OCI-LY1 (cell line): ENCODE measurements at regions not wholly inside any gene's neighbourhood (a gene's known extent, or its start where the extent isn't known, plus 50 kb on each side); places are given as distances from the start of the nearest gene placed in this dataset.

Experiments used
- H2AFZ ChIP-seq: fragments of 200-600 bp; sonication (generic), shearing (Covaris generic); 2 replicates; pipeline ENCODE4 v1.6.0; 2014; ENCODE audit warnings: antibody characterized with exemption, mild to moderate bottlenecking, low read length
- H3F3A ChIP-seq: fragments of 200-600 bp; sonication (generic), shearing (Covaris generic); 2 replicates; pipeline ENCODE4 v1.6.0; 2014; ENCODE audit warnings: mild to moderate bottlenecking, antibody characterized with exemption, low read length, moderate library complexity; ENCODE audit not compliant: insufficient read depth
- H3K27ac ChIP-seq: fragments of 200-600 bp; sonication (generic); 2 replicates; pipeline ENCODE4 v1.5.1; 2014; ENCODE audit warnings: low read length, mixed run types, mild to moderate bottlenecking, low read depth; ENCODE audit not compliant: poor library complexity, severe bottlenecking
- H3K27me3 ChIP-seq: fragments of 200-600 bp; sonication (generic); 2 replicates; pipeline ENCODE4 v1.6.0; 2014; ENCODE audit warnings: antibody characterized with exemption, mild to moderate bottlenecking, low read length, moderate library complexity; ENCODE audit not compliant: insufficient read depth
- H3K36me3 ChIP-seq: fragments of 200-600 bp; sonication (generic); 2 replicates; pipeline ENCODE4 v1.6.1; 2014; ENCODE audit warnings: mild to moderate bottlenecking, antibody characterized with exemption, low read length, moderate library complexity, mixed read lengths; ENCODE audit not compliant: insufficient read depth
- H3K4me1 ChIP-seq: fragments of 200-600 bp; sonication (generic); 2 replicates; pipeline ENCODE4 v1.5.1; 2014; ENCODE audit warnings: mild to moderate bottlenecking, low read length, moderate library complexity; ENCODE audit not compliant: insufficient read depth, severe bottlenecking
- H3K4me2 ChIP-seq: fragments of 200-600 bp; sonication (generic), shearing (Covaris generic); 2 replicates; pipeline ENCODE4 v1.6.1; 2014; ENCODE audit warnings: low read length
- H3K4me3 ChIP-seq: fragments of 200-600 bp; sonication (generic); 2 replicates; pipeline ENCODE4 v1.5.1; 2014; ENCODE audit warnings: low read length, low read depth, mild to moderate bottlenecking, mixed read lengths; ENCODE audit not compliant: poor library complexity, severe bottlenecking
- H3K79me2 ChIP-seq: fragments of 200-600 bp; shearing (Covaris generic); 2 replicates; pipeline ENCODE4 v1.6.1; 2016; ENCODE audit warnings: mixed run types, low read length, mixed read lengths; ENCODE audit not compliant: insufficient read depth
- H3K9ac ChIP-seq: fragments of 200-600 bp; sonication (generic), shearing (Covaris generic); 2 replicates; pipeline ENCODE4 v1.6.1; 2014; ENCODE audit warnings: mild to moderate bottlenecking, low read length, mixed read lengths
- H3K9me2 ChIP-seq: fragments of 200-600 bp; sonication (generic), shearing (Covaris generic); 2 replicates; pipeline ENCODE4 v1.6.1; 2014; ENCODE audit warnings: low read depth, mild to moderate bottlenecking, low read length, mixed read lengths
- H3K9me3 ChIP-seq: fragments of 200-600 bp; shearing (Covaris generic); 2 replicates; pipeline ENCODE4 v1.6.1; 2014; ENCODE audit warnings: low read length, mixed read lengths
- H4K20me1 ChIP-seq: fragments of 200-600 bp; sonication (generic), shearing (Covaris generic); 2 replicates; pipeline ENCODE4 v1.6.0; 2016; ENCODE audit warnings: mild to moderate bottlenecking, low read length; ENCODE audit not compliant: insufficient read depth
- EZH2 ChIP-seq: fragments of 200-600 bp; sonication (generic), shearing (Covaris generic); IDR thresholded peaks from 2 replicates; pipeline ENCODE4 v1.8.0; 2017; ENCODE audit warnings: borderline replicate concordance, mixed run types, mild to moderate bottlenecking, antibody characterized with exemption, low read length, moderate library complexity, mixed read lengths
- TF ChIP-seq, protein P1 (sequence below): fragments of 200-600 bp; sonication (generic), shearing (Covaris generic); IDR thresholded peaks from 2 replicates; pipeline ENCODE4 v1.5.1; 2017; ENCODE audit warnings: mild to moderate bottlenecking, antibody characterized with exemption, low read length, moderate library complexity, mixed read lengths

DNA sequence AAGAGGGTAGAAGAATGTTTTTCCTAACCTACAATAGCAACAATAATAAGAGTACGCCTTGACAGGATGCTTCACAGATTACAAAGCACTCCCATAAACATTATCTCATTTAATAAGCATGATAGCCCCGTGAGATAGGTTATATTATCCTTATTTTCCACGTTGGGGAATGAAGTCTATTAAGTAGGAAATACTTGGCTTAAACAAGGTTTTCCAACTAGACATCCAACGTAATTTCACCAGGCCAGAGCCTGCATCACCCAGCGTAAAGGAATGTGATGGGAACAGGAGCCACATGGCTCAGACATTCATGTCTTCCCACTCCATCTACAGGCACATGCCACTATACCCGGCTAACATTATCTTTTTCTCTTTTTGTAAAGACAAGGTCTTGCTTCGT is 223.4 kb upstream of the AMIGO2 start:
- Histone ChIP-seq H3K4me1 (peaks cover 47% of the 10 kb centered on the region), H2AFZ (peak overlapping the region; percentile 36; the same call in 1 of the 2 replicates), H3K36me3 (no peaks in the 10 kb centered on the region), H3K9me3 (no peaks in the 10 kb centered on the region), H3K79me2 (no peaks in the 10 kb centered on the region), H4K20me1 (no peaks in the 10 kb centered on the region), H3K27me3 (no peaks in the 10 kb centered on the region), H3F3A (no peaks in the 10 kb centered on the region), H3K4me2 (peak overlapping the region; percentile 22; the same call in 1 of the 2 replicates), H3K27ac (peak overlapping the region; percentile 93), H3K9ac (peak overlapping the region; percentile 60), H3K9me2 (no peaks in the 10 kb centered on the region), H3K4me3 (no peak overlapping the region)
- TF ChIP-seq, protein P1, sequence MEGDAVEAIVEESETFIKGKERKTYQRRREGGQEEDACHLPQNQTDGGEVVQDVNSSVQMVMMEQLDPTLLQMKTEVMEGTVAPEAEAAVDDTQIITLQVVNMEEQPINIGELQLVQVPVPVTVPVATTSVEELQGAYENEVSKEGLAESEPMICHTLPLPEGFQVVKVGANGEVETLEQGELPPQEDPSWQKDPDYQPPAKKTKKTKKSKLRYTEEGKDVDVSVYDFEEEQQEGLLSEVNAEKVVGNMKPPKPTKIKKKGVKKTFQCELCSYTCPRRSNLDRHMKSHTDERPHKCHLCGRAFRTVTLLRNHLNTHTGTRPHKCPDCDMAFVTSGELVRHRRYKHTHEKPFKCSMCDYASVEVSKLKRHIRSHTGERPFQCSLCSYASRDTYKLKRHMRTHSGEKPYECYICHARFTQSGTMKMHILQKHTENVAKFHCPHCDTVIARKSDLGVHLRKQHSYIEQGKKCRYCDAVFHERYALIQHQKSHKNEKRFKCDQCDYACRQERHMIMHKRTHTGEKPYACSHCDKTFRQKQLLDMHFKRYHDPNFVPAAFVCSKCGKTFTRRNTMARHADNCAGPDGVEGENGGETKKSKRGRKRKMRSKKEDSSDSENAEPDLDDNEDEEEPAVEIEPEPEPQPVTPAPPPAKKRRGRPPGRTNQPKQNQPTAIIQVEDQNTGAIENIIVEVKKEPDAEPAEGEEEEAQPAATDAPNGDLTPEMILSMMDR, result no peak
- TF ChIP-seq EZH2, result no peak

DNA sequence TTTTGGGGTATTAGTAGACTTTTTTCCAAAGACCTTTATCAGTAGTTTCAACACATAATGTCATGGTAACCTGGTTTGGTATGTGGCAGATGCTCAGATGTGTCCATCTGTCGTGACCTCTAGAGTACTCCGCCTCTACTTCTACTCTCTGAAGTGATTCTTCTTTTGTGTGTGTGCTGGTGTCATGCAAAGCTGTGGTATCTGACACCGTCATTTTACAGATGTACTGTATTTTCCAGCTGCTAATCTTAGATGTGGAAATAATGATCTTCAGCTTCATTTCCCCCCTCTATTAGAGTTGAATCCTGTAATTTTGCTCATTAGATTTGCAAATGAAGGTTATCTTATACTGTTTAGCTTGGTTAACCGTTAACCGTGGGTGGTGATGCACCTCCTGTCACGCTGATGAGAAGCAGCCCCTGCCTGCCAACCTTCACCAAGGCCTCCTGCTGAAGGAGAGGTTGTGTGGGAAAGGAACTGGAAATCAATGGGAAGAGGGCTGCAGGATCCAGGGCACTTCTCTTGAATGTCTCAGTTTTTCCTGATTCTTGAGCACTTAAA is 222.4 kb upstream of the AMIGO2 start:
- TF ChIP-seq EZH2, result no peak
- TF ChIP-seq, protein P1, result no peak
- peak overlapping the region; percentile 60 for H3K9ac ChIP-seq

DNA sequence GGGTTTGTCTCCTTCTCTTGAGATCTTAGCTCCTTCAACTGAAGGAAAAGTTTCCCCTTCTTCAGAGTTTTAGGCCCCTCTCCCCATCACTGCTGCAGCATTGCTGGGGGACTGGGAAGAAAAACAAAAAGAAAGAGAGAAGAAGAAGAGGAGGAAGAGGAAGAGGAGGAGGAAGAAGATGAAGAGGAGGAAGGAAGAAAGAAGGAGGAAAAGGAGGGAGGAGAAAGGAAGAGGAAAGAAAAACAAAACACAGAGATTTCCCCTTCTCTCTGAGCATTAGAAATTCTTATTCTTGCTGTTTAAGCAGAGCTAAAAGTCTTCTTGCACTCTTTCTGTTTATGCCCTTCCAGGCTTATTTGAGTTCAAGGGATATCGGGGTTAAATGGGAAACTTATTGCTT is 219.8 kb upstream of the AMIGO2 start:
- Histone ChIP-seq H3K36me3 (no peaks in the 10 kb centered on the region), H3K27ac (peak overlapping the region; percentile 69), H3K27me3 (no peaks in the 10 kb centered on the region), H4K20me1 (no peaks in the 10 kb centered on the region), H3K9me2 (no peaks in the 10 kb centered on the region), H3K4me3 (no peak overlapping the region), H3K9me3 (peaks cover 5% of the 10 kb centered on the region), H2AFZ (0 out of 2 replicates have a peak overlapping the region, but pooled peaks have one; percentile 7), H3K9ac (no peak overlapping the region), H3K79me2 (no peaks in the 10 kb centered on the region), H3K4me1 (peaks cover 33% of the 10 kb centered on the region), H3K4me2 (no peak overlapping the region), H3F3A (no peaks in the 10 kb centered on the region)
- TF ChIP-seq EZH2, result no peak
- TF ChIP-seq, protein P1, result no peak

More for the DNA sequence above, 222.4 kb upstream of the AMIGO2 start:
- Histone ChIP-seq H3K27ac (peak overlapping the region; percentile 93), H3K4me1 (peaks cover 36% of the 10 kb centered on the region), H3K36me3 (no peaks in the 10 kb centered on the region), H2AFZ (no peak overlapping the region), H3K9me2 (no peaks in the 10 kb centered on the region), H3K4me2 (peak overlapping the region; percentile 22; the same call in 1 of the 2 replicates), H3K27me3 (no peaks in the 10 kb centered on the region), H3F3A (no peaks in the 10 kb centered on the region), H3K4me3 (peak overlapping the region; percentile 10), H3K79me2 (no peaks in the 10 kb centered on the region), H4K20me1 (no peaks in the 10 kb centered on the region), H3K9me3 (no peaks in the 10 kb centered on the region)
